ENCODE measurements at regions not wholly inside any gene's neighbourhood (a gene's known extent, or its start where the extent isn't known, plus 50 kb on each side); places are given as distances from the start of the nearest gene placed in this dataset.

- Histone ChIP-seq H3K27me3 (no peaks in the 10 kb centered on the region), H3K4me1 (peaks cover 0 to 4% (median 0%) of the 10 kb centered on the region in 3 donors), H3K36me3 (no peaks in the 10 kb centered on the region), H3K4me3 (no peak overlapping the region), H3K9me3 (no peaks in the 10 kb centered on the region), H3K27ac (no peak overlapping the region)
- 70 to 77% methylated on average over 10 to 12 of the region's 13 CpGs for WGBS, 2 donors
- DNase-seq, result no peak
- intact Hi-C loops (cut with DNase I), result no loop called here
- TF ChIP-seq POLR2A (IDR thresholded peaks at IDR 0.05) (no peak), CTCF (IDR thresholded peaks at IDR 0.05) (peak in 1 of 6 experiments; percentile 8)
Measured at GRCh38 chr15:99909592-99910295, 176.5 kb upstream of the LYSMD4 start.

- intact Hi-C loops (cut with DNase I), result no loop called here
- Histone ChIP-seq H3K27ac (no peak overlapping the region), H3K27me3 (no peaks in the 10 kb centered on the region), H3K36me3 (no peaks in the 10 kb centered on the region), H3K9me3 (no peaks in the 10 kb centered on the region), H3K4me1 (peaks cover 0 to 4% (median 0%) of the 10 kb centered on the region in 3 donors), H3K4me3 (no peak overlapping the region)
- WGBS, 2 donors, result 71 to 85% methylated on average over 3 of the region's 3 CpGs
- no peak for DNase-seq
- no peak for TF ChIP-seq CTCF (IDR thresholded peaks at IDR 0.05)
- no peak for TF ChIP-seq POLR2A (IDR thresholded peaks at IDR 0.05)
Measured at GRCh38 chr15:99907698-99908097, 174.5 kb upstream of the LYSMD4 start.

- Histone ChIP-seq H3K4me3 (no peak overlapping the region), H3K36me3 (no peaks in the 10 kb centered on the region), H3K4me1 (peaks cover 0 to 4% (median 0%) of the 10 kb centered on the region in 3 donors), H3K27me3 (no peaks in the 10 kb centered on the region), H3K9me3 (no peaks in the 10 kb centered on the region), H3K27ac (no peak overlapping the region)
- DNase-seq, result no peak
- intact Hi-C loops (cut with DNase I), result no loop called here
- WGBS, 2 donors, result 48 to 63% methylated on average over 4 of the region's 4 CpGs
- TF ChIP-seq CTCF (IDR thresholded peaks at IDR 0.05), result no peak
- TF ChIP-seq POLR2A (IDR thresholded peaks at IDR 0.05), result no peak
Measured at GRCh38 chr15:99906793-99907192, 173.6 kb upstream of the LYSMD4 start.

- intact Hi-C loops (cut with DNase I), result no loop called here
- Histone ChIP-seq H3K27ac (no peak overlapping the region), H3K27me3 (no peaks in the 10 kb centered on the region), H3K4me1 (peaks cover 0 to 4% (median 0%) of the 10 kb centered on the region in 3 donors), H3K4me3 (no peak overlapping the region), H3K9me3 (no peaks in the 10 kb centered on the region), H3K36me3 (no peaks in the 10 kb centered on the region)
- 54 to 73% methylated on average over 5 of the region's 5 CpGs for WGBS, 2 donors
- no peak for TF ChIP-seq CTCF (IDR thresholded peaks at IDR 0.05)
- TF ChIP-seq POLR2A (IDR thresholded peaks at IDR 0.05), result no peak
- DNase-seq, result no peak
Measured at GRCh38 chr15:99906311-99906710, 173.1 kb upstream of the LYSMD4 start.

- no peak overlapping the region for H3K4me3 ChIP-seq
- H3K27ac ChIP-seq, result no peak overlapping the region
- H3K36me3 ChIP-seq, result no peaks in the 10 kb centered on the region
- no peak for DNase-seq
- no peaks in the 10 kb centered on the region for H3K9me3 ChIP-seq
- intact Hi-C loops (cut with DNase I), result no loop called here
- TF ChIP-seq POLR2A (IDR thresholded peaks at IDR 0.05) (no peak), CTCF (IDR thresholded peaks at IDR 0.05) (no peak)
- no peaks in the 10 kb centered on the region for H3K27me3 ChIP-seq
- 60 to 100% methylated on average over 1 of the region's 1 CpG for WGBS, 2 donors
- H3K4me1 ChIP-seq, result peaks cover 0 to 4% (median 0%) of the 10 kb centered on the region in 3 donors
Measured at GRCh38 chr15:99902248-99902928, 169.2 kb upstream of the LYSMD4 start.

Measured in esophagus squamous epithelium (tissue), 5 donors.